Activated T-helper 17 cell treated with anti-CD3 and anti-CD28 coated beads, Interleukin-2, amount 50 U/mL, for 72 hours (primary cell): ENCODE measurements at regions not wholly inside any gene's neighbourhood (a gene's known extent, or its start where the extent isn't known, plus 50 kb on each side); places are given as distances from the start of the nearest gene placed in this dataset.
"Not testable (repeated sequence)": the region's sequence is repeated elsewhere in the genome, so short reads cannot be mapped to it uniquely, and the experiment has no call there.

Source experiments
- ATAC-seq: fragments of 150-1000 bp; cut with Tn5 transposase; replicated peaks from 2 replicates; pipeline ENCODE4 v1.10.0; 2021; ENCODE audit warnings: mild to moderate bottlenecking, moderate library complexity
- H3K27ac Mint-ChIP-seq: one replicate; pipeline ENCODE4 v1.8.0; 2022; ENCODE audit warnings: mixed read lengths
- H3K27me3 Mint-ChIP-seq: one replicate; pipeline ENCODE4 v1.8.0; 2022; ENCODE audit warnings: mixed read lengths
- H3K36me3 Mint-ChIP-seq: one replicate; pipeline ENCODE4 v1.8.0; 2022; ENCODE audit warnings: low read depth, mild to moderate bottlenecking, mixed read lengths
- H3K4me1 Mint-ChIP-seq: one replicate; pipeline ENCODE4 v1.8.0; 2022; ENCODE audit warnings: mixed read lengths
- H3K4me3 Mint-ChIP-seq: one replicate; pipeline ENCODE4 v1.8.0; 2022; ENCODE audit warnings: mild to moderate bottlenecking, mixed read lengths
- H3K9me3 Mint-ChIP-seq: one replicate; pipeline ENCODE4 v1.8.0; 2022; ENCODE audit warnings: mixed read lengths

- peaks cover 5% of the 10 kb centered on the region for H3K9me3 Mint-ChIP-seq
- no peaks in the 10 kb centered on the region for H3K36me3 Mint-ChIP-seq
- H3K4me3 Mint-ChIP-seq, result no peak overlapping the region
- H3K27ac Mint-ChIP-seq, result no peak overlapping the region
- H3K4me1 Mint-ChIP-seq, result no peaks in the 10 kb centered on the region
- ATAC-seq, result no peak
- H3K27me3 Mint-ChIP-seq, result no peaks in the 10 kb centered on the region
Measured at GRCh38 chr5:33088176-33088575, 352.6 kb upstream of the TARS1 start.

DNA sequence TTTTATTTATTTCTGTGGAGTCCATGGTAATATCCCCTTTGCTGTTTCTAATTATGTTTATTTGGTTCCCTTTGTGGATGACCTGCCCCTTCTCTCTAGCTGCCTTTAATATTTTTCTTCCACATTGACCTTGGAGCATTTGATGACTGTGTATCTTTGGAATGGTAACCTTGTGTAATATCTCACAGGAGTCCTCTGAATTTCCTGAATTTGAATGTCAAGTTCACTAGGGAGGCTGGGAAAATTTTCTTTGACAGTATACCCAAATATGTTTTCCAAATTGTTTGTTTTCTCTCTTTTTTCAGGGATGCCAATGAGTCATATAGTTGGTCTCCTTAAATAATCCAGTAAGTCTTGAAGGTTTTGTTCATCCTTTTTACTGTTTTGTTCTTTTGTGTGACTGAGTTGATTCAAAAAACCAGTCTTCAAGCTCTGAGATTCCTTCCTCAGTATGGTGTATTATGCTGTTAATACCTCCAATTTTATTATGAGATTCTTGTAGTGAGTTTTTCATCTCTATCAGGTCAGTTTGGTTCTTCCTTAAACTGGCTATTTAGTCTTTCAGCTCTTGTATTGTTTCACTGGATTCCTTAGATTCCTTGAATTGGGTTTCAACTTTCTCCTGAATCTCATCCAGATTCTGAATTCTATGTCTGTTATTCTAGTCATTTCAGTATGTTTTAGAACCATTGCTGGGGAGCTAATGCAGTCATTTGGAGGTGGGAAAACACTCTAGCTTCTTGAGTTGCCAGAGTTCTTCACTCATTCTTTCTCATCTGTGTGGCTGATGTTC is 349.0 kb upstream of the TARS1 start:
- H3K9me3 Mint-ChIP-seq, result peaks cover 10% of the 10 kb centered on the region
- H3K27ac Mint-ChIP-seq, result no peak overlapping the region
- no peak for ATAC-seq
- no peaks in the 10 kb centered on the region for H3K4me1 Mint-ChIP-seq
- no peak overlapping the region for H3K4me3 Mint-ChIP-seq
- no peaks in the 10 kb centered on the region for H3K36me3 Mint-ChIP-seq
- no peaks in the 10 kb centered on the region for H3K27me3 Mint-ChIP-seq

DNA sequence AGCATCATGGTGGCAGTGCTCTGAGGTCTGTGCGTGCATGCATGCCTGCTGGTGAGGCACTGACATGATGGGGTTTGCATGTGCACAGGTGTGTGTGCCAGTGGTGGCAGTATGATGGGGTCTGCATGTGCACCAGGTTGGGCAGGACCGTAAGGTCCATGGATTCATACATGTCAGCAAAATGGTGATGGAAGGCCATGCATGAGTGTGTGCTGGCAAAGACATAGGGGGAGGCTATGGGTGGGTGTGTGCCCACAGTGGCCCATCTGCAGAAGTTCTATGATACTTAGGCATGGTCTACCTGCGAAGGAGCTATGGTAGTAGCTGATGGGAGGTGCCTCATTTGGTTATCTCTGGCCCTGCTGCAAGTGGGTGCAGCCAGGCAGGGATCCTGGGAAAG is 348.0 kb upstream of the TARS1 start:
- Mint-ChIP-seq H3K4me1 (no peaks in the 10 kb centered on the region), H3K4me3 (no peak overlapping the region), H3K27me3 (no peaks in the 10 kb centered on the region), H3K36me3 (no peaks in the 10 kb centered on the region), H3K27ac (no peak overlapping the region), H3K9me3 (peaks cover 10% of the 10 kb centered on the region)
- ATAC-seq, result no peak

- peaks cover 24% of the 10 kb centered on the region for H3K9me3 Mint-ChIP-seq
- no peak overlapping the region for H3K4me3 Mint-ChIP-seq
- H3K36me3 Mint-ChIP-seq, result no peaks in the 10 kb centered on the region
- H3K27me3 Mint-ChIP-seq, result no peaks in the 10 kb centered on the region
- ATAC-seq, result no peak
- H3K27ac Mint-ChIP-seq, result no peak overlapping the region
- no peaks in the 10 kb centered on the region for H3K4me1 Mint-ChIP-seq
Measured at GRCh38 chr5:33102551-33102950, 338.2 kb upstream of the TARS1 start.

DNA sequence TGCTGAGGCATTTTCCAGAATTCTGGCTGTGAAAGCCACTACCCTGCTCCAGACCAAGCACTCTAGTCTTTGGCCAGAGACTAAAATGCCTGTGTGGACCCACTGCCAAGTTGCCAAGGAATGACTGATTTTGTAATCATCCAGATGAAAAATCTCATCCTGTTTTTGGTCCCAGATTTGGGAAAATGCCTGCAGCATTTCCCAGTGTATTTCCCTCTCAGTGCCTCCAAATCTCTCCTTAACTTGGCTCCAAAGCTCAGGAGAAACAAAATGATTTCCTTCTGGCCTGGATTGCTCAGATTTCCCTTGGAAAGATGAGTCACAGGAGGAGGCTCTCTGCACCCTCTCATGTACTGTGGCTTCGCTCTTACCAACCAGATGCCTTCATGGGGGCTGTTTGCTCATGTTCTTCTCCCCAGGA is 335.2 kb upstream of the TARS1 start:
- peaks cover 41% of the 10 kb centered on the region for H3K9me3 Mint-ChIP-seq
- H3K4me3 Mint-ChIP-seq, result no peak overlapping the region
- H3K4me1 Mint-ChIP-seq, result no peaks in the 10 kb centered on the region
- H3K27ac Mint-ChIP-seq, result no peak overlapping the region
- H3K27me3 Mint-ChIP-seq, result no peaks in the 10 kb centered on the region
- H3K36me3 Mint-ChIP-seq, result no peaks in the 10 kb centered on the region
- no peak for ATAC-seq

DNA sequence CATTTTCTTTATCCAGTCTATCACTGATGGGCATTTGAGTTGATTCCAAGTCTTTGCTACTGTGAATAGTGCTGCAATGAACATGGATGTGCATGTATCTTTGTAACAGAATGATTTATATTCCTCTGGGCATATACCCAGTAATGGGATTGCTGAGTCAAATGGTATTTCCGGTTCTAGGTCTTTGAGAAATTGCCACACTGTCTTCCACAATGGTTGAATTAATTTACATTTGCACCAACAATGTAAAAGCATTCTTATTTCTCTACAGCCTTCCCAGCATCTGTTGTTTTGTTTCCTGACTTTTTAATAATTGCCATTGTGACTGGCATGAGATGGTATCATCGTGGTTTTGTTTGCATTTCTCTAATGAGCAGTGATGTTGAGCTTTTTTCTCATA is 330.3 kb upstream of the TARS1 start:
- peaks cover 24% of the 10 kb centered on the region for H3K9me3 Mint-ChIP-seq
- H3K27ac Mint-ChIP-seq, ATAC-seq, H3K4me1 Mint-ChIP-seq, H3K4me3 Mint-ChIP-seq, H3K36me3 Mint-ChIP-seq, H3K27me3 Mint-ChIP-seq: not testable (repeated sequence)

GRCh38 chr5:33114361-33114760 is 326.4 kb upstream of the TARS1 start:
- ATAC-seq, result no peak
- no peaks in the 10 kb centered on the region for H3K27me3 Mint-ChIP-seq
- peaks cover 20% of the 10 kb centered on the region for H3K9me3 Mint-ChIP-seq
- H3K36me3 Mint-ChIP-seq, result no peaks in the 10 kb centered on the region
- no peak overlapping the region for H3K27ac Mint-ChIP-seq
- no peaks in the 10 kb centered on the region for H3K4me1 Mint-ChIP-seq
- H3K4me3 Mint-ChIP-seq, result no peak overlapping the region

- H3K4me1 Mint-ChIP-seq, result no peaks in the 10 kb centered on the region
- no peaks in the 10 kb centered on the region for H3K27me3 Mint-ChIP-seq
- H3K4me3 Mint-ChIP-seq, result no peak overlapping the region
- no peaks in the 10 kb centered on the region for H3K36me3 Mint-ChIP-seq
- ATAC-seq, result no peak
- H3K27ac Mint-ChIP-seq, result no peak overlapping the region
- peaks cover 14% of the 10 kb centered on the region for H3K9me3 Mint-ChIP-seq
Measured at GRCh38 chr5:33115467-33115866, 325.3 kb upstream of the TARS1 start.

- Mint-ChIP-seq H3K4me1 (no peaks in the 10 kb centered on the region), H3K27ac (no peak overlapping the region), H3K36me3 (no peaks in the 10 kb centered on the region), H3K4me3 (no peak overlapping the region), H3K27me3 (no peaks in the 10 kb centered on the region), H3K9me3 (peaks cover 15% of the 10 kb centered on the region)
- ATAC-seq, result no peak
Measured at GRCh38 chr5:33118761-33119415, 321.9 kb upstream of the TARS1 start.

DNA sequence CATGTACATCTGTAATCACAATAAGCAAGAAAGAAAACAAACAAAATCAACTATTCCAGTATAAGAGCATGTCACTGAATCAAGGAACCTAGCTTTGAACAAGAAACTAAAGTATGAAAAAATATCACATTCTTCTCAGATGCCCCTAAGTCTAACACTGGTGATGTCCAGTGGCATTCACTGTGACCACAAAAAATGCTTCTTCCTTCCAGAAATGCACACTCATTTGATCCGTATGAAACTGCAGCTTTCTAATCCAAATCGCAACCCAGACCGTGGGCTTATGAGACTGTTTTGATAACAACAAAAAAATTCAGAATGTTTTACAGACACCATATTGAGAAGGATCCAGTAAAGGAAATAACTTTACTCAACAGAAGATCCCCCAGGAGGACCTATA is 320.1 kb upstream of the TARS1 start:
- H3K4me3 Mint-ChIP-seq, result no peak overlapping the region
- no peaks in the 10 kb centered on the region for H3K36me3 Mint-ChIP-seq
- no peaks in the 10 kb centered on the region for H3K27me3 Mint-ChIP-seq
- H3K9me3 Mint-ChIP-seq, result peaks cover 15% of the 10 kb centered on the region
- ATAC-seq, result no peak
- no peaks in the 10 kb centered on the region for H3K4me1 Mint-ChIP-seq
- H3K27ac Mint-ChIP-seq, result no peak overlapping the region

GRCh38 chr5:33129309-33129708 is 311.5 kb upstream of the TARS1 start:
- no peaks in the 10 kb centered on the region for H3K36me3 Mint-ChIP-seq
- peaks cover 23% of the 10 kb centered on the region for H3K9me3 Mint-ChIP-seq
- ATAC-seq, result no peak
- H3K27ac Mint-ChIP-seq, result no peak overlapping the region
- H3K4me3 Mint-ChIP-seq, result no peak overlapping the region
- H3K4me1 Mint-ChIP-seq, result no peaks in the 10 kb centered on the region
- no peaks in the 10 kb centered on the region for H3K27me3 Mint-ChIP-seq

DNA sequence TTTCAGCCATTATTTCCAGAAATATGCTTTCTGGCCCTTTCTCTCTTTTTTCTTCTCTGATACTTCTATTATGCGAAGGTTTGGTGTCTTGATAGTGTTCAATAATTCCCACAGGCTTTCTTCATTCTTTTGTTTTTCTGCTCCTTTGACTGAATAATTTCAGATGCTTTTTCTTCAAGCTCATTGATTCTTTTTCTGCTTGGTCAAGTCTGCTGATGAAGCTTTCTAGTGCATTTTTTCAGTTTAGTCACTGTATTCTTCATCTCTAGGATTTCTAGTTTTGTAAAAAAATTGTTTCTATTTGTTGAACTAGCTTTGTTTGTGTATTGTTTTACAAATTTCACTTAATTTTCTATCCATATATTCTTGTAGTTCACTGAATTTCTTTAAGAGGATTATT is 304.0 kb upstream of the TARS1 start:
- Mint-ChIP-seq H3K4me3 (no peak overlapping the region), H3K27ac (no peak overlapping the region), H3K27me3 (no peaks in the 10 kb centered on the region), H3K9me3 (peaks cover 29% of the 10 kb centered on the region), H3K36me3 (no peaks in the 10 kb centered on the region), H3K4me1 (no peaks in the 10 kb centered on the region)
- no peak for ATAC-seq

DNA sequence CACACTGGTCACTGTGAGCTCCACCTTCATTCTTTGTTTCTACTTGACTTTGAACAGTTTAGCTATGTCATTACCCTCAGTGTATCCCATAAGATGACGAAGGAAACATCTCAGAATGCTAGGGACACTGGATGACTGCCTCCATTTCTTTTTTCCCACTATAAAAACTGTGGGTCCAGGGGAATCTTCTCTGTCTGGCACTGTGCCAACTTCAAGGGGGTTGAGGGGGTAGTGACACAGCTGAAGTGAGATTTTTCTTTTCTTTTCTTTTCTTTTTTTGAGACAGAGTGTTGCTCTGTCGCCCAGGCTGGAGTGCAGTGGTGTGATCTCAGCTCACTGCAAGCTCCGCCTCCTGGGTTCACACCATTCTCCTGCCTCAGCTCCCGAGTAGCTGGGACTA is 302.6 kb upstream of the TARS1 start:
- H3K36me3 Mint-ChIP-seq, H3K27me3 Mint-ChIP-seq, ATAC-seq, H3K27ac Mint-ChIP-seq, H3K4me1 Mint-ChIP-seq, H3K4me3 Mint-ChIP-seq: not testable (repeated sequence)
- H3K9me3 Mint-ChIP-seq, result peaks cover 19% of the 10 kb centered on the region

- H3K4me3 Mint-ChIP-seq, result no peak overlapping the region
- H3K27me3 Mint-ChIP-seq, result no peaks in the 10 kb centered on the region
- H3K4me1 Mint-ChIP-seq, result no peaks in the 10 kb centered on the region
- no peak overlapping the region for H3K27ac Mint-ChIP-seq
- ATAC-seq, result no peak
- peaks cover 5% of the 10 kb centered on the region for H3K9me3 Mint-ChIP-seq
- no peaks in the 10 kb centered on the region for H3K36me3 Mint-ChIP-seq
Measured at GRCh38 chr5:33143405-33144123, 297.2 kb upstream of the TARS1 start.

DNA sequence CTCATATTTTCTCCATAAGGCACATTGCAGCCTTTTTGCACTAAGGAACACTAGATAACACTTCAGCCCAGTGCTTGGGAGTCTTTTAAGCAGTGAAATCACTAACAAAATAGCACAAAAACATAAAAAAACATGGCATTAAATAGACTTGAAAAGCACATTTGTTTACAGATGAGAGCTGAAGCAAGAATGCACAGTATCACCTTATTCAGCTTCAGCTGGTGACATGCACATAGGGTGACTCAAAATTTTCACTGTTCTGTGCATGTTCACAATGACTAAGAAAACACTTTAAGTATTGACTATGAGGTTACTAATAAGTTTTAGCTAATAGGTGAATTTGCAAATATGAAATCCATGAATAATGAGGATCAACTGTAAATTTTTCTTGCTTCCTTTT is 293.9 kb upstream of the TARS1 start:
- no peak overlapping the region for H3K4me3 Mint-ChIP-seq
- no peaks in the 10 kb centered on the region for H3K4me1 Mint-ChIP-seq
- H3K9me3 Mint-ChIP-seq, result no peaks in the 10 kb centered on the region
- H3K27ac Mint-ChIP-seq, result no peak overlapping the region
- no peaks in the 10 kb centered on the region for H3K36me3 Mint-ChIP-seq
- no peaks in the 10 kb centered on the region for H3K27me3 Mint-ChIP-seq
- ATAC-seq, result no peak
